ENCODE measurements at regions not wholly inside any gene's neighbourhood (a gene's known extent, or its start where the extent isn't known, plus 50 kb on each side); places are given as distances from the start of the nearest gene placed in this dataset.

GRCh38 chr6:119628691-119629594 is 279.4 kb upstream of the MAN1A1 start:
- no peak for DNase-seq

- DNase-seq, result no peak
Measured at GRCh38 chr6:119627908-119628669, 278.5 kb upstream of the MAN1A1 start.

- DNase-seq, result no peak
Measured at GRCh38 chr6:119626884-119627619, 277.5 kb upstream of the MAN1A1 start.

GRCh38 chr6:119620846-119621555 is 271.4 kb upstream of the MAN1A1 start:
- no peak for DNase-seq

- DNase-seq, result no peak
Measured at GRCh38 chr6:119614138-119614537, 264.6 kb upstream of the MAN1A1 start.

GRCh38 chr6:119612911-119613381 is 263.4 kb upstream of the MAN1A1 start:
- no peak for DNase-seq

- no peak for DNase-seq
Measured at GRCh38 chr6:119612176-119612891, 262.8 kb upstream of the MAN1A1 start.

- DNase-seq, result no peak
Measured at GRCh38 chr6:119610754-119611153, 261.2 kb upstream of the MAN1A1 start.

- no peak for DNase-seq
Measured at GRCh38 chr6:119610265-119610664, 260.7 kb upstream of the MAN1A1 start.

- DNase-seq, result no peak
Measured at GRCh38 chr6:119609865-119610264, 260.3 kb upstream of the MAN1A1 start.

- no peak for DNase-seq
Measured at GRCh38 chr6:119608994-119609393, 259.4 kb upstream of the MAN1A1 start.

- DNase-seq, result no peak
Measured at GRCh38 chr6:119604124-119604523, 254.6 kb upstream of the MAN1A1 start.

- DNase-seq, result no peak
Measured at GRCh38 chr6:119603501-119603900, 253.9 kb upstream of the MAN1A1 start.

GRCh38 chr6:119602215-119603178 is 252.9 kb upstream of the MAN1A1 start:
- DNase-seq, result no peak

GRCh38 chr6:119598883-119599282 is 249.3 kb upstream of the MAN1A1 start:
- DNase-seq, result no peak

GRCh38 chr6:119594907-119595306 is 245.3 kb upstream of the MAN1A1 start:
- DNase-seq, result no peak

- DNase-seq, result no peak
Measured at GRCh38 chr6:119591235-119591634, 241.7 kb upstream of the MAN1A1 start.

- no peak for DNase-seq
Measured at GRCh38 chr6:119590066-119590465, 240.5 kb upstream of the MAN1A1 start.

GRCh38 chr6:119587537-119587936 is 238.0 kb upstream of the MAN1A1 start:
- DNase-seq, result no peak

- DNase-seq, result no peak
Measured at GRCh38 chr6:119586250-119586882, 236.8 kb upstream of the MAN1A1 start.

All from activated effector memory CD4-positive, alpha-beta T cell treated with anti-CD3 and anti-CD28 coated beads, Interleukin-2, amount 50 U/mL, for 16 hours (primary cell).